ENCODE measurements at regions not wholly inside any gene's neighbourhood (a gene's known extent, or its start where the extent isn't known, plus 50 kb on each side); places are given as distances from the start of the nearest gene placed in this dataset.

- no peak for TF ChIP-seq E2F4 (CRISPR knock-in tag; IDR thresholded peaks at IDR 0.05; ENCODE audit: low read depth)
Measured at GRCh38 chr1:112061901-112062320, 72.4 kb upstream of the KCND3 start (continued).

- H2AFZ ChIP-seq (ENCODE audit: low read depth, low read length), result no peak overlapping the region
- no peak overlapping the region for H3K9ac ChIP-seq (ENCODE audit: insufficient read depth in 1 of 2, low read depth in 2 of 2, low read length in 2 of 2)
- ChIA-PET CTCF (ENCODE audit: low intra/inter-chr PET ratio) (no interaction called here), POLR2A (interaction anchor here (0.6 to 2.3 kb wide), 5 partner anchors 15 to 828 kb away, joined by 3 to 4 read pairs (median 3); no protein-coding TSS in a partner anchor)
- no peak overlapping the region for H3K27ac ChIP-seq (ENCODE audit: extremely low read depth, low read depth, low read length)
- BruUV-seq (replicated peaks), result no TSS peak
- no peaks in the 10 kb centered on the region for H3K9me1 ChIP-seq (ENCODE audit: control insufficient read depth, insufficient read depth, low read length)
- in situ Hi-C loops (cut with MboI) (no loop called here), intact Hi-C loops (cut with micrococcal nuclease) (no loop called here)
- no peak overlapping the region for H3K4me2 ChIP-seq (ENCODE audit: insufficient read depth, low read length)
- DNase-seq (ENCODE audit: extremely low read depth in 1 of 4, low spot score in 3 of 4) (no peak), FAIRE-seq (no peak), ATAC-seq (peak; percentile 37; the same call in 2 of the 3 replicates)
- no peaks in the 10 kb centered on the region for H3K9me3 ChIP-seq (replicated peaks; ENCODE audit: control insufficient read depth, insufficient read depth, low read depth, low read length)
- no peaks in the 10 kb centered on the region for H3K79me2 ChIP-seq (ENCODE audit: control insufficient read depth, insufficient read depth, low read length)
- no peaks in the 10 kb centered on the region for H3K4me1 ChIP-seq (replicated peaks in 1 of 2; ENCODE audit: control insufficient read depth in 2 of 2, insufficient read depth in 2 of 2, low read length in 2 of 2)
- WGBS (ENCODE audit: insufficient coverage, low coverage, missing lambda C conversion rate), result 0% methylated on average over 11 of the region's 12 CpGs
- TF ChIP-seq MAFF (IDR thresholded peaks at IDR 0.05; ENCODE audit: low read length) (peak; percentile 8; the same call in 1 of the 2 replicates), NELFE (IDR thresholded peaks at IDR 0.05; ENCODE audit: insufficient read depth, insufficient read length) (no peak)
- H4K20me1 ChIP-seq (replicated peaks; ENCODE audit: control insufficient read depth, insufficient read depth, low read length), result no peaks in the 10 kb centered on the region
- no peak overlapping the region for H3K4me3 ChIP-seq
- 0 out of 5 replicates have a peak, but pooled peaks cover 0 to 7% of the 10 kb centered on the region in 2 experiments for H3K27me3 ChIP-seq (ENCODE audit: control insufficient read depth in 2 of 2, insufficient read depth in 2 of 2, low read length in 2 of 2)
- no peaks in the 10 kb centered on the region for H3K36me3 ChIP-seq (ENCODE audit: control insufficient read depth, insufficient read depth, low read length)
Measured at GRCh38 chr1:112063781-112064728, 74.6 kb upstream of the KCND3 start.

All from K562 (cell line).